HEK293 (cell line): ENCODE measurements at regions not wholly inside any gene's neighbourhood (a gene's known extent, or its start where the extent isn't known, plus 50 kb on each side); places are given as distances from the start of the nearest gene placed in this dataset.

ENCODE experiments used
- HOXA7 ChIP-seq: sonication (generic); formaldehyde crosslinking; IDR thresholded peaks from 2 replicates; pipeline ENCODE4 v1.8.1; 2022; ENCODE audit warnings: missing genetic modification reagents, borderline replicate concordance
- MYNN ChIP-seq: fragments of 450-650 bp; formaldehyde crosslinking; IDR thresholded peaks from 2 replicates; pipeline ENCODE4 v1.5.1; 2016; ENCODE audit warnings: missing biosample characterization, missing genetic modification characterization, borderline replicate concordance
- SP3 ChIP-seq: fragments of 450-650 bp; formaldehyde crosslinking; IDR thresholded peaks from 2 replicates; pipeline ENCODE4 v1.5.1; 2016; ENCODE audit warnings: missing biosample characterization, missing genetic modification characterization
- ZNF707 ChIP-seq: fragments of 450-650 bp; formaldehyde crosslinking; IDR thresholded peaks from 2 replicates; pipeline ENCODE4 v1.5.1; 2016; ENCODE audit warnings: missing biosample characterization, missing genetic modification characterization
- TF ChIP-seq, protein P1 (sequence below): fragments of 450-650 bp; formaldehyde crosslinking; IDR thresholded peaks from 2 replicates; pipeline ENCODE4 v1.5.1; 2016; ENCODE audit warnings: missing biosample characterization, missing genetic modification characterization
- TF ChIP-seq, protein P2 (sequence below): fragments of 450-650 bp; IDR thresholded peaks from 2 replicates; pipeline ENCODE4 v1.5.1; 2018; ENCODE audit warnings: missing biosample characterization, missing genetic modification characterization
- TF ChIP-seq, protein P3 (sequence below): fragments of 450-650 bp; formaldehyde crosslinking; IDR thresholded peaks from 2 replicates; pipeline ENCODE4 v1.5.1; 2016; ENCODE audit warnings: missing biosample characterization, missing genetic modification characterization
- TF ChIP-seq, protein P4 (sequence below): fragments of 450-650 bp; formaldehyde crosslinking; IDR thresholded peaks from 2 replicates; pipeline ENCODE4 v1.5.1; 2016; ENCODE audit warnings: missing biosample characterization, missing genetic modification characterization
- TF ChIP-seq, protein P5 (sequence below): fragments of 450-650 bp; formaldehyde crosslinking; IDR thresholded peaks from 2 replicates; pipeline ENCODE4 v1.5.1; 2016; ENCODE audit warnings: missing biosample characterization, missing genetic modification characterization

DNA sequence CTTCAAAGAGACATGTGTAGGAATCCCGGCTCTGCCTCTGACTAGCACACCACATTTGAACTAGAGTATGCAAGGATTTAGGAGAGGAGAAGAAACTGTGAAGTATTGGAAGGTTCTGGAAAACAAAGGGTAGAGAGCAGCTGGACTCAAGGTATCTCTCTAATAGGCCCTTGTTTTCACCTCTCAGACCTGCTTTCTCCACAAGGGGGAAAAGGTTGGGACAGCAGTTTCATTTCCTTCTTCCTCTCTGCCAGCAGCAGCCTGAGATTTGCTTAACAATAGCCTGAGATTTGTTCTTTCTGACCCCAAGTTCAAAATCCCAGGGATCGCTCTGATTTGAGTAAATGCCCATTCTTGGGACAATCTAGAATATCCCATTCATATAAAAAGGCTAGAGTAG lies 430.6 kb upstream of the MCTP2 start:
- TF ChIP-seq, protein P1, sequence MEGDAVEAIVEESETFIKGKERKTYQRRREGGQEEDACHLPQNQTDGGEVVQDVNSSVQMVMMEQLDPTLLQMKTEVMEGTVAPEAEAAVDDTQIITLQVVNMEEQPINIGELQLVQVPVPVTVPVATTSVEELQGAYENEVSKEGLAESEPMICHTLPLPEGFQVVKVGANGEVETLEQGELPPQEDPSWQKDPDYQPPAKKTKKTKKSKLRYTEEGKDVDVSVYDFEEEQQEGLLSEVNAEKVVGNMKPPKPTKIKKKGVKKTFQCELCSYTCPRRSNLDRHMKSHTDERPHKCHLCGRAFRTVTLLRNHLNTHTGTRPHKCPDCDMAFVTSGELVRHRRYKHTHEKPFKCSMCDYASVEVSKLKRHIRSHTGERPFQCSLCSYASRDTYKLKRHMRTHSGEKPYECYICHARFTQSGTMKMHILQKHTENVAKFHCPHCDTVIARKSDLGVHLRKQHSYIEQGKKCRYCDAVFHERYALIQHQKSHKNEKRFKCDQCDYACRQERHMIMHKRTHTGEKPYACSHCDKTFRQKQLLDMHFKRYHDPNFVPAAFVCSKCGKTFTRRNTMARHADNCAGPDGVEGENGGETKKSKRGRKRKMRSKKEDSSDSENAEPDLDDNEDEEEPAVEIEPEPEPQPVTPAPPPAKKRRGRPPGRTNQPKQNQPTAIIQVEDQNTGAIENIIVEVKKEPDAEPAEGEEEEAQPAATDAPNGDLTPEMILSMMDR (tag by site-specific recombination), result no peak
- TF ChIP-seq, protein P2, sequence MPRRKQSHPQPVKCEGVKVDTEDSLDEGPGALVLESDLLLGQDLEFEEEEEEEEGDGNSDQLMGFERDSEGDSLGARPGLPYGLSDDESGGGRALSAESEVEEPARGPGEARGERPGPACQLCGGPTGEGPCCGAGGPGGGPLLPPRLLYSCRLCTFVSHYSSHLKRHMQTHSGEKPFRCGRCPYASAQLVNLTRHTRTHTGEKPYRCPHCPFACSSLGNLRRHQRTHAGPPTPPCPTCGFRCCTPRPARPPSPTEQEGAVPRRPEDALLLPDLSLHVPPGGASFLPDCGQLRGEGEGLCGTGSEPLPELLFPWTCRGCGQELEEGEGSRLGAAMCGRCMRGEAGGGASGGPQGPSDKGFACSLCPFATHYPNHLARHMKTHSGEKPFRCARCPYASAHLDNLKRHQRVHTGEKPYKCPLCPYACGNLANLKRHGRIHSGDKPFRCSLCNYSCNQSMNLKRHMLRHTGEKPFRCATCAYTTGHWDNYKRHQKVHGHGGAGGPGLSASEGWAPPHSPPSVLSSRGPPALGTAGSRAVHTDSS (tag by site-specific recombination), result no peak
- TF ChIP-seq HOXA7 (no peak), SP3 (tag by site-specific recombination) (no peak), MYNN (tag by site-specific recombination) (no peak), ZNF707 (no peak)
- TF ChIP-seq, protein P3, sequence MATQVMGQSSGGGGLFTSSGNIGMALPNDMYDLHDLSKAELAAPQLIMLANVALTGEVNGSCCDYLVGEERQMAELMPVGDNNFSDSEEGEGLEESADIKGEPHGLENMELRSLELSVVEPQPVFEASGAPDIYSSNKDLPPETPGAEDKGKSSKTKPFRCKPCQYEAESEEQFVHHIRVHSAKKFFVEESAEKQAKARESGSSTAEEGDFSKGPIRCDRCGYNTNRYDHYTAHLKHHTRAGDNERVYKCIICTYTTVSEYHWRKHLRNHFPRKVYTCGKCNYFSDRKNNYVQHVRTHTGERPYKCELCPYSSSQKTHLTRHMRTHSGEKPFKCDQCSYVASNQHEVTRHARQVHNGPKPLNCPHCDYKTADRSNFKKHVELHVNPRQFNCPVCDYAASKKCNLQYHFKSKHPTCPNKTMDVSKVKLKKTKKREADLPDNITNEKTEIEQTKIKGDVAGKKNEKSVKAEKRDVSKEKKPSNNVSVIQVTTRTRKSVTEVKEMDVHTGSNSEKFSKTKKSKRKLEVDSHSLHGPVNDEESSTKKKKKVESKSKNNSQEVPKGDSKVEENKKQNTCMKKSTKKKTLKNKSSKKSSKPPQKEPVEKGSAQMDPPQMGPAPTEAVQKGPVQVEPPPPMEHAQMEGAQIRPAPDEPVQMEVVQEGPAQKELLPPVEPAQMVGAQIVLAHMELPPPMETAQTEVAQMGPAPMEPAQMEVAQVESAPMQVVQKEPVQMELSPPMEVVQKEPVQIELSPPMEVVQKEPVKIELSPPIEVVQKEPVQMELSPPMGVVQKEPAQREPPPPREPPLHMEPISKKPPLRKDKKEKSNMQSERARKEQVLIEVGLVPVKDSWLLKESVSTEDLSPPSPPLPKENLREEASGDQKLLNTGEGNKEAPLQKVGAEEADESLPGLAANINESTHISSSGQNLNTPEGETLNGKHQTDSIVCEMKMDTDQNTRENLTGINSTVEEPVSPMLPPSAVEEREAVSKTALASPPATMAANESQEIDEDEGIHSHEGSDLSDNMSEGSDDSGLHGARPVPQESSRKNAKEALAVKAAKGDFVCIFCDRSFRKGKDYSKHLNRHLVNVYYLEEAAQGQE (tag by site-specific recombination), result no peak
- TF ChIP-seq, protein P4, sequence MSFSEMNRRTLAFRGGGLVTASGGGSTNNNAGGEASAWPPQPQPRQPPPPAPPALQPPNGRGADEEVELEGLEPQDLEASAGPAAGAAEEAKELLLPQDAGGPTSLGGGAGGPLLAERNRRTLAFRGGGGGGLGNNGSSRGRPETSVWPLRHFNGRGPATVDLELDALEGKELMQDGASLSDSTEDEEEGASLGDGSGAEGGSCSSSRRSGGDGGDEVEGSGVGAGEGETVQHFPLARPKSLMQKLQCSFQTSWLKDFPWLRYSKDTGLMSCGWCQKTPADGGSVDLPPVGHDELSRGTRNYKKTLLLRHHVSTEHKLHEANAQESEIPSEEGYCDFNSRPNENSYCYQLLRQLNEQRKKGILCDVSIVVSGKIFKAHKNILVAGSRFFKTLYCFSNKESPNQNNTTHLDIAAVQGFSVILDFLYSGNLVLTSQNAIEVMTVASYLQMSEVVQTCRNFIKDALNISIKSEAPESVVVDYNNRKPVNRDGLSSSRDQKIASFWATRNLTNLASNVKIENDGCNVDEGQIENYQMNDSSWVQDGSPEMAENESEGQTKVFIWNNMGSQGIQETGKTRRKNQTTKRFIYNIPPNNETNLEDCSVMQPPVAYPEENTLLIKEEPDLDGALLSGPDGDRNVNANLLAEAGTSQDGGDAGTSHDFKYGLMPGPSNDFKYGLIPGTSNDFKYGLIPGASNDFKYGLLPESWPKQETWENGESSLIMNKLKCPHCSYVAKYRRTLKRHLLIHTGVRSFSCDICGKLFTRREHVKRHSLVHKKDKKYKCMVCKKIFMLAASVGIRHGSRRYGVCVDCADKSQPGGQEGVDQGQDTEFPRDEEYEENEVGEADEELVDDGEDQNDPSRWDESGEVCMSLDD (tag by site-specific recombination), result no peak
- TF ChIP-seq, protein P5, sequence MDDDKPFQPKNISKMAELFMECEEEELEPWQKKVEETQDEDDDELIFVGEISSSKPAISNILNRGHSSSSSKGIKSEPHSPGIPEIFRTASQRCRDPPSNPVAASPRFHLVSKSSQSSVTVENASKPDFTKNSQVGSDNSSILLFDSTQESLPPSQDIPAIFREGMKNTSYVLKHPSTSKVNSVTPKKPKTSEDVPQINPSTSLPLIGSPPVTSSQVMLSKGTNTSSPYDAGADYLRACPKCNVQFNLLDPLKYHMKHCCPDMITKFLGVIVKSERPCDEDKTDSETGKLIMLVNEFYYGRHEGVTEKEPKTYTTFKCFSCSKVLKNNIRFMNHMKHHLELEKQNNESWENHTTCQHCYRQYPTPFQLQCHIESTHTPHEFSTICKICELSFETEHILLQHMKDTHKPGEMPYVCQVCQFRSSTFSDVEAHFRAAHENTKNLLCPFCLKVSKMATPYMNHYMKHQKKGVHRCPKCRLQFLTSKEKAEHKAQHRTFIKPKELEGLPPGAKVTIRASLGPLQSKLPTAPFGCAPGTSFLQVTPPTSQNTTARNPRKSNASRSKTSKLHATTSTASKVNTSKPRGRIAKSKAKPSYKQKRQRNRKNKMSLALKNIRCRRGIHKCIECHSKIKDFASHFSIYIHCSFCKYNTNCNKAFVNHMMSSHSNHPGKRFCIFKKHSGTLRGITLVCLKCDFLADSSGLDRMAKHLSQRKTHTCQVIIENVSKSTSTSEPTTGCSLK (tag by site-specific recombination), result no peak
